ENCODE measurements at regions not wholly inside any gene's neighbourhood (a gene's known extent, or its start where the extent isn't known, plus 50 kb on each side); places are given as distances from the start of the nearest gene placed in this dataset.

GRCh38 chr6:91490671-91491301 lies 903.9 kb upstream of the MAP3K7 start:
- no peak for TF ChIP-seq CTCF (conservative IDR thresholded peaks at IDR 0.05 in 1 of 2, IDR thresholded peaks at IDR 0.05 in 1 of 2; ENCODE audit: low read depth in 1 of 2, low read length in 2 of 2)
- TF ChIP-seq EZH2 (IDR thresholded peaks at IDR 0.05; ENCODE audit: low read length, missing control alignments) = no peak

Data from fibroblast of lung (primary cell).